Activated CD4-positive, alpha-beta T cell treated with anti-CD3 and anti-CD28 coated beads for 48 hours (primary cell): ENCODE measurements at regions not wholly inside any gene's neighbourhood (a gene's known extent, or its start where the extent isn't known, plus 50 kb on each side); places are given as distances from the start of the nearest gene placed in this dataset.
"Not testable (repeated sequence)": the region's sequence is repeated elsewhere in the genome, so short reads cannot be mapped to it uniquely, and the experiment has no call there.

Experiments used
- DNase-seq: peaks from one replicate; pipeline ENCODE4 v3.0.0-alpha.2; 2020

GRCh38 chr14:82872494-82872893 lies 1338.8 kb upstream of the SEL1L start:
- DNase-seq, result no peak

GRCh38 chr14:82878951-82879350 lies 1345.3 kb upstream of the SEL1L start:
- no peak for DNase-seq

GRCh38 chr14:82879949-82880535 lies 1346.4 kb upstream of the SEL1L start:
- no peak for DNase-seq

- no peak for DNase-seq
Observed at GRCh38 chr14:82886670-82887069, 1353.0 kb upstream of the SEL1L start.

GRCh38 chr14:82889701-82890100 lies 1356.0 kb upstream of the SEL1L start:
- no peak for DNase-seq

GRCh38 chr14:82896476-82896875 lies 1362.8 kb upstream of the SEL1L start:
- DNase-seq, result no peak

GRCh38 chr14:82897469-82898308 lies 1364.0 kb upstream of the SEL1L start:
- DNase-seq, result no peak

GRCh38 chr14:82905762-82906161 lies 1372.1 kb upstream of the SEL1L start:
- no peak for DNase-seq

- no peak for DNase-seq
Observed at GRCh38 chr14:82911930-82912329, 1378.3 kb upstream of the SEL1L start.

- DNase-seq, result no peak
Observed at GRCh38 chr14:82913396-82913795, 1379.7 kb upstream of the SEL1L start.

GRCh38 chr14:82915381-82915780 lies 1381.7 kb upstream of the SEL1L start:
- no peak for DNase-seq

- DNase-seq, result no peak
Observed at GRCh38 chr14:82935691-82936090, 1402.0 kb upstream of the SEL1L start.

- no peak for DNase-seq
Observed at GRCh38 chr14:82951171-82951570, 1417.5 kb upstream of the SEL1L start.

GRCh38 chr14:82963756-82964155 lies 1430.1 kb upstream of the SEL1L start:
- DNase-seq, result no peak

GRCh38 chr14:82987502-82988124 lies 1454.0 kb upstream of the SEL1L start:
- DNase-seq, result no peak

- DNase-seq, result not testable (repeated sequence)
Observed at GRCh38 chr14:82994547-82994946, 1460.9 kb upstream of the SEL1L start.

- no peak for DNase-seq
Observed at GRCh38 chr14:82999802-83000201, 1466.1 kb upstream of the SEL1L start.

GRCh38 chr14:83004456-83005006 lies 1470.9 kb upstream of the SEL1L start:
- no peak for DNase-seq

- DNase-seq, result no peak
Observed at GRCh38 chr14:83006121-83006670, 1472.5 kb upstream of the SEL1L start.

- not testable (repeated sequence) for DNase-seq
Observed at GRCh38 chr14:83007052-83007451, 1473.4 kb upstream of the SEL1L start.

GRCh38 chr14:83007641-83008225 lies 1474.1 kb upstream of the SEL1L start:
- no peak for DNase-seq

GRCh38 chr14:83017296-83017695 lies 1483.6 kb upstream of the SEL1L start:
- no peak for DNase-seq
